Sigmoid colon (tissue), 4 donors: ENCODE measurements at regions not wholly inside any gene's neighbourhood (a gene's known extent, or its start where the extent isn't known, plus 50 kb on each side); places are given as distances from the start of the nearest gene placed in this dataset.

ENCODE experiments used
- EP300 ChIP-seq, 4 donors: sonication (generic); formaldehyde crosslinking; IDR thresholded peaks; one replicate each; pipeline ENCODE4 v1.6.1; 2017; ENCODE audit warnings: antibody characterized with exemption in 4 of 4
- POLR2AphosphoS5 ChIP-seq, 4 donors: sonication (generic); formaldehyde crosslinking; IDR thresholded peaks; one replicate each; pipeline ENCODE4 v1.6.1; 2017; ENCODE audit warnings: antibody characterized with exemption in 4 of 4

- no peak for TF ChIP-seq EP300 (IDR thresholded peaks at IDR 0.05)
- TF ChIP-seq POLR2AphosphoS5 (IDR thresholded peaks at IDR 0.05): no peak
Observed at GRCh38 chr13:50128428-50128931, 113.2 kb downstream of the KCNRG start.
